Erythroblast (primary cell): ENCODE measurements at regions not wholly inside any gene's neighbourhood (a gene's known extent, or its start where the extent isn't known, plus 50 kb on each side); places are given as distances from the start of the nearest gene placed in this dataset.

Experiments used
- GATA1 ChIP-seq: IDR thresholded peaks from 2 replicates; pipeline ENCODE4 v1.6.1; 2011; ENCODE audit warnings: low read depth, mild to moderate bottlenecking, control low read depth, low read length, moderate library complexity
- POLR2A ChIP-seq: IDR thresholded peaks from 2 replicates; pipeline ENCODE4 v1.6.1; 2011; ENCODE audit warnings: mild to moderate bottlenecking, low read length

DNA sequence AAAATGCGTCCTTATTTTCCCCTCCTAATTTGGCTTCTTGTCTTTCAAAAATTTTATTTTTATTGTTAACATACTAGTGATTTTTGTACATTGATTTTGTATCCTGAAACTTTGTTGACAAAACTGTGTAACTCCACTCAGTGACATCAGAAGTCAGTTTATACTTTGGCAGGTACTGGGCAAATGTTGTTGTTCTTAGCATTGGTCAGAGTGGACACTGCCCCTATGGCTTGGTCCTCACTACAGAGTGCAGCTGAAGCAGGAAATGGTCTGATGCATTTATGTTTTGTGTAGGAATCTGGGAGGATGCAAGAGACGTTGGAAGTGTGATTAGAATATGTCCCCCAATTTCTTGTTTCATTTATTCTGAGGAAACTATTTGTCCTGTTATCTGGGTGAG, 205.5 kb upstream of the CENPE start:
- no peak for TF ChIP-seq POLR2A
- no peak for TF ChIP-seq GATA1
